ENCODE measurements at regions not wholly inside any gene's neighbourhood (a gene's known extent, or its start where the extent isn't known, plus 50 kb on each side); places are given as distances from the start of the nearest gene placed in this dataset.

GRCh38 chr17:31593806-31594205 lies 202.3 kb downstream of the RAB11FIP4 start:
- TF ChIP-seq EZH2 (optimal IDR thresholded peaks at IDR 0.05; ENCODE audit: low read depth, low read length): no peak
- TF ChIP-seq CTCF (IDR thresholded peaks at IDR 0.05; ENCODE audit: low read length): no peak
